OCI-LY3 (cell line): ENCODE measurements at regions not wholly inside any gene's neighbourhood (a gene's known extent, or its start where the extent isn't known, plus 50 kb on each side); places are given as distances from the start of the nearest gene placed in this dataset.

Experiments used
- EZH2phosphoT487 ChIP-seq: fragments of 200-600 bp; shearing (Covaris generic); IDR thresholded peaks from 2 replicates; pipeline ENCODE4 v1.6.1; 2018; ENCODE audit warnings: antibody characterized with exemption, mixed run types, low read depth
- TF ChIP-seq, protein P1 (sequence below): fragments of 200-600, 300-600 bp; sonication (generic); IDR thresholded peaks from 2 replicates; pipeline ENCODE4 v1.5.1; 2014; ENCODE audit warnings: antibody characterized with exemption, low read length, low read depth

GRCh38 chr3:102553876-102554275, 119.1 kb downstream of the ZPLD1 start:
- TF ChIP-seq, protein P1, sequence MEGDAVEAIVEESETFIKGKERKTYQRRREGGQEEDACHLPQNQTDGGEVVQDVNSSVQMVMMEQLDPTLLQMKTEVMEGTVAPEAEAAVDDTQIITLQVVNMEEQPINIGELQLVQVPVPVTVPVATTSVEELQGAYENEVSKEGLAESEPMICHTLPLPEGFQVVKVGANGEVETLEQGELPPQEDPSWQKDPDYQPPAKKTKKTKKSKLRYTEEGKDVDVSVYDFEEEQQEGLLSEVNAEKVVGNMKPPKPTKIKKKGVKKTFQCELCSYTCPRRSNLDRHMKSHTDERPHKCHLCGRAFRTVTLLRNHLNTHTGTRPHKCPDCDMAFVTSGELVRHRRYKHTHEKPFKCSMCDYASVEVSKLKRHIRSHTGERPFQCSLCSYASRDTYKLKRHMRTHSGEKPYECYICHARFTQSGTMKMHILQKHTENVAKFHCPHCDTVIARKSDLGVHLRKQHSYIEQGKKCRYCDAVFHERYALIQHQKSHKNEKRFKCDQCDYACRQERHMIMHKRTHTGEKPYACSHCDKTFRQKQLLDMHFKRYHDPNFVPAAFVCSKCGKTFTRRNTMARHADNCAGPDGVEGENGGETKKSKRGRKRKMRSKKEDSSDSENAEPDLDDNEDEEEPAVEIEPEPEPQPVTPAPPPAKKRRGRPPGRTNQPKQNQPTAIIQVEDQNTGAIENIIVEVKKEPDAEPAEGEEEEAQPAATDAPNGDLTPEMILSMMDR: no peak
- TF ChIP-seq EZH2phosphoT487: no peak
